ENCODE measurements at regions not wholly inside any gene's neighbourhood (a gene's known extent, or its start where the extent isn't known, plus 50 kb on each side); places are given as distances from the start of the nearest gene placed in this dataset.
"Not testable (repeated sequence)": the region's sequence is repeated elsewhere in the genome, so short reads cannot be mapped to it uniquely, and the experiment has no call there.

DNA sequence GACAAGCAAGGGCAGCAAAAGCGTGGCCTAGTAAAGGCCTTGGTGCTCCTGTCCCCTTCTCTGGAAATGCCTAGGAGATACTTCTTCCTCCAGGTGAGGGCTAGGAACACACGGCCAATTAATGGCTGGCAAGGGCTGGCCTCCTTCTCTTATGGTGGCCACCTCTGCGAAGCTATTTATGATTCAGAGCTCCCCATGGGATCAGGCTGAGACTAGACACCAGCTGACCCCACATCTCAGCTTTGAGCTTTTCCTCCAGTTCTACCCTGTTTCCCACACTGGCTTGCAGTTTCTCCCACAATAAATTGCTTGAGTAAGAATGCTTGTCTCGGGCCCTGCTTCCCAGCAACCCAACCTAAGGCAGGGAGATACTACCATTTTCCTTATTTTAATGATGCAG lies 53.7 kb downstream of the CAMK2N1 start:
- no peak for DNase-seq

DNA sequence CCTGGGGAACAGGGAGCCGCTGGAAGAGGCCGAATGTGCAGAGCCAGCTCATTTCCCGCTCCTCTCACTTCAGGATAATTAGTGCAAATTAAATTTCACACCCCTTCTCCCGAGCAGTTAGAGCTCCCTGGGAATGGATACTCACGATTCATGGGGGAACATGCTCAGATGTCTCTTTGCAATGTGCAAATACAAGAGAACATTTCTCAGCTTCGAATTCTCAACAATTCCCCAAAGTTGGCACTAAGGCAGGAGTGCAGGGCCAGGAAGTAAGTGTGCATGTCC lies 54.9 kb downstream of the CAMK2N1 start:
- DNase-seq: no peak

DNA sequence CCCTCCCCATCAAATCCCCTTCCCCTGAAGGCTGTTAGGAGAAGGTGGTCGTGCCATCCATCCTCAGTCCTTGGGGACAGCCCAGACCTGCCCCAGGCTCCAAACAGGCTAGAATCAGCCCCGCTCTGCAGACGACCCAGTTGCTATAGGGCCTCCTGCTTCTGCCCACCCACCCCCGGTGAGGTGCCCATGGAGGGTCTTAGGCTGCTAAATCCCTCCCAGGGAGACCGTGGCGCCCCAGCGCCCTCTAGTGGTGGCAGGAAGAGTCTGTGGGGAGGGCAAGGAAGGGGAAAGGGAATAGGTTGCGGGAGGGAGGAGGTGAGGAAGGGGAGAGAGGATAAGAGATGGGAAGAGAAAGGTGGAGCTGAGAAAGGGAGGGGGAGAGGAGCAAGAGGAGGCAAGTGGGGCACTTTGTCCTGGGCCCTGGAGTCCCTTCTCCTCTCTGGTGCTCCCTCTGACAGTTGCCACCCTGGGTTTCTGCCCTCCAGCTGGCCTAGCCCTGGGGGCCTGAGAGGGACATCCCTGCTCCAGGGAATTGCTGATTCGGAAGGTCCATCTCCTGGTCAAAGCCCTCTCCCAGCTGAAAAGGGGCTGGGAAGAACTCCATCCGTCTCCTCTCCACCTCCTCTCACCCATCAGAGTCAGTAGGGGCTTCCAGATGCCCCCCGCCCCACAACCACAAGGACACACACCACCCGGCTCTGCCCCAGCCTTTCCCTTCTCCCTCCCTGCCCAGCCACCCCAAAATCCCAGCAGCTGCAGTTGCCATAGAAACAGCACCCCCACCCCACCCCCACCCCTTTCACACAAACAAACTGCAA lies 55.4 kb downstream of the CAMK2N1 start:
- DNase-seq: peak; percentile 42

DNA sequence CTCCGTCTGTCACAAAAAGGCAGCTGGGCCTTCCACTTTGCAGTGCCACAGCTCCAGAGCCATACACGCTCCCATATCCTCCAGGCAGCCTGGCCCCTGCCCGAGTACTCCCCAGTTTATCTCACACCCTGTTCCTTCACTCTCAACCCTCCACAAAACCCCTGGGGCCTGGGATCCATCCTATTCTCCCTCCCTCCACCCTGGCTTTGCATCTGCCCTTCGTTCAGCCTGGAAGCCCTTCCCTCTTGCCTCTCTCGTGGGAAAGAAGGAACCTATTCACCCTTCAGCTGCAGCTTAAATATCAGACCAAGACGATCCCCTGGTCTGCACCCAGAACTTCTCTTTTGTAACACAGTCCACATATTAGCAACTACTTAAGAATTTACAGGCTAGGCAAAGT lies 56.7 kb downstream of the CAMK2N1 start:
- DNase-seq: no peak

DNA sequence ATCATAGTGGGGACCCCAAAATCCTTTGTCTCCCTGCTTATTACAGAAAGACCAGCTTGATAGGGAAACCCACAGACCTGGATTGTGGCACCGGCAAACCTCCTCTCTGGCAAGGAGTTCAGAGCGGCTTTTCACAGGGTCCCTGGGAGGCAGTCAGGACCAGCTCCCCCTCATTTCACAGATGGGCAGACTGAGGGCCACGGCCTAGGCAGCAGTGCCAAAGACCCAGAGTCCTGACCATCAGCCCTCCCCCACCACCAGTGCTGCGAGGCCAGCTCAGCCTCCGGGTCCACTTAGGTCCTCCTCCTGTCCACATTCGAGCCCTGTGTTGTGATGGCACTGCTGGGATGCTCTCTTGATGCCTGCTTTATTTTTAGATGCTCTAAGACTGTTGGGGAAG lies 57.2 kb downstream of the CAMK2N1 start:
- DNase-seq: no peak

DNA sequence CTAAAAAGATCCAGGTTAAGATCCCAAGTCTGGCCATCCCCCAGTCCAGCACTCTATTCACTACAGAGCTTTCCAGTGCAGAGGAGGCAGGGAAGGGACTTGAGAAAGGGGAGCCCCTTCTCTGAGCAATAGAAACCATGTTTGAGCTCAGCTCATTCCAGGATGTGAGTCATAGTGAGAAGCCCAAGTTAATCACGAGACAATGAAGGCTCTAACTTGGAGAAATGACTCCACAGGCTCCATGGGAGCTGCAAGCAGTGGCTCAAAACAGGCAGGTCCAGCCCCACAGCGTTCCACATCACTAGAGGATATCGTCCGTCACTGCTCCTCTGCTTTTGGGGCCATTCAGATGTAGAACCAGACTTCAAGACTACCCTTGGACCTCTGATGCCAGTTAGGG lies 59.1 kb downstream of the CAMK2N1 start:
- no peak for DNase-seq

DNA sequence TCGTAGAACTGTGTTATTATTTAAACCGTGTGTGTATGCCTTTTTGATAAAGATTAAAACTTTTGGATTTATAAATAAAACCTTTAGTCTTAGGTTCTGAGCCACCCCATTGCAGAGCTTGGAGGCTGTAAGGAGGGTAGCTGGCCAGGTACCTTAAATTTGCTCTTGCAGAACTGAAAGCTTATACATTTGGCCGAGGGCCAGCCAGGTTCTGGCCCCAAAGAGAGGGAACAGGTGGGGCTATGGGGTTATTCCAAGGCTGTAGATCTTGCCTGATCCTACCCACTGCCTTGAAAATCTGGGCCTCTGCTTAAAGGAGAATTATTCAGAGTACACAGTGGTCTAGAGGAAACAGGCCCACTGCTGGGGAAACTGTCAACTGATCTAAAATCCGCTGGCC lies 59.6 kb downstream of the CAMK2N1 start:
- DNase-seq: peak; percentile 53

DNA sequence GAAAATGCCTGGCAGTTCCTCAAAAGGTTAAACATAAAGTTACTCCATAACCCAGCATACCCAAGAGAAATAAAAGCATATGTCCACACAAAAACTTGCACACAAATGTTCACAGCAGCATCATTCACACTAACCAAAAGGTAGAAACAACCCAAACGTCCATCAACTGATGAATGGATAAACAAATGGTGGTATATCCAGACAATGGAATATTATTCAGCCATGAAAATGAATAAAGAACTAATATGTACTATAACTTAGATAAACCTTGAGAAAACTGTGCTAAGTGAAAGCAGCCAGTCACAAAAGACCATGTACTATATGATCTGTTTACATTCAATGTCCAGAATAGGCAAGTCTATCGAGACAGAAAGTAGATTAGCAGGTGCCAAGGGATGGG lies 60.4 kb downstream of the CAMK2N1 start:
- no peak for DNase-seq

DNA sequence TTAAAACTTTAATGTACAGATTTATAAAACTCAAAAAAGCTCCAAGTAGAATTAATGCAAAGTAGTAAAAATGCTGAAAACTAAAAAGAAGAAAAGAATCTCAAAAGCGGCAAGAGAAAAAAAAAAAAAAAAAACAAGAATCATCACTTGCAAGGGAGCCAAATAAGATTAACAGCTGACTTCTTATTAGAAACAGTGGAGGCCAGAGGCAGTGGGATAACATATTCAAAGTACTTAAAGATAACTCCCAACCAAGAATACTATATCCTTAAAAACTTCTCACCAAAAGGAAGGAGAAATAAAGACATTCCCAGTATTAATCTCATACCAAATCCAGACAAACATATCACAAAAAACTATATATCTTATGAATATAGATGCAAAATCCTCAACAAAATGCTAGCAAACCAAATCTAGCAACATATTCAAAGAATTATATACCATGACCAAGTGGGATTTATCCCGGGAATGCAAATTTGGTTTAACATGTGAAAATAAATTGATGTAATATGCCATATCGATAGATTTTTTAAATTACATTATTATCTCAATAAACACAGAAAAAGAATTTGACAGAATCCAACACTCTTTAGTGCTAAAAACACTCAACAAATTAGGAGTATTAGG lies 62.7 kb downstream of the CAMK2N1 start:
- peak; percentile 17 for DNase-seq

DNA sequence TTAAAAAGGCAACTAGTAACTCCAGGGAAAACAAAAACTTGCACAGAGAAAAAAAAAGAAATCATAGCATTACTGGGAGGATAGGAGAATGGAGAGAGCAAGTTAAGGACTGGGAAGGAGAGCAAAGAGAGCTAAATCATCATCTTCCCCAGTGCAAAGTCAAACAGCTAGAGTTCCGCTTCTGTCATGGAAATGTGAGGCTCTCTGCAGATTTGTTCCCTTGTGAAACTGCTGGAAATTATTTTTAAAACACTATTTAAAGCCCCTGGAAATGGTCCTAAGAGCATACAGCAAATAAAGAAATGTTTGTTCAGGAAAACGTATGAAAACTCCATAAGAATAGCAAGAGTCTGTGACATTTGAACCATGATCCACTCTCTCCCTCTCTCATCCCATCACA lies 64.6 kb downstream of the CAMK2N1 start:
- DNase-seq: no peak

DNA sequence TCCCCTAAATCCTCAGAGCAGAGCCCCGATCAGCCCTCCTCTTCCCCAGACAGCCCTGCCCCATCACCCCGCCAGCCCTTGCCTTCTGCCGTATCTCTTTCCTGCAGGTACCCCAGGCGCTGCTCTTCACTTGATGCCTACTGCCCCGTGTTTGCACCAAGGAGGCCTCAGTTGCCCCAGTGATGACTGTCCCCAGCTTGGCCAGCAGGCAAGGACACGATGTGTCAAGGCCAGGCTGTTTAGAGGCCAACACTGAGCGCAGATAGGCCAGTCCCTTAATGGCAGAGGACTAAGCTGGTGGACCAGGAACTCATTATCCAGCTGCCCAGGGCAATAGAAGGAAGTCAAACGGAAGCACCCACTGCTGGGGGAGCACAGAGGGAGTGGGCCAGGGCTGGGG lies 68.4 kb downstream of the CAMK2N1 start:
- no peak for DNase-seq

DNA sequence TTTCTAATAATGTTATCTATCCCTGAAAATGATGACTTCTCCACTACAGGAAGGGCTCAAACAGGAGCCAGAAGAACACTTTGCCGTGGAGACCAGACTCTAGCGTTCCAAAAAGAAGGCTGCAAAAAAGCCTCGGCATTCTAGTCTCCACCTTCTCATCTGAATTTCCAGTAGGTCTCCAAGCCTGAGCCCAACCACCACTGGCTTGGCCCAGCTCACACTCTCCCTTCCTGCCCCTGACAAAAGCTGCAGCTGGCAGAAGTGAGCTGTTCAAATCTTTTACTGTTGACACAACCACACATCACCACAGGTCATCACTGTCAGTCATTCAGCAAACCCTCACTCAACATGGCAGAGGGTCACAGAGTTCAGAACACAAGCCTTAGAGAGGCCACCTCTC lies 69.3 kb downstream of the CAMK2N1 start:
- DNase-seq: no peak

DNA sequence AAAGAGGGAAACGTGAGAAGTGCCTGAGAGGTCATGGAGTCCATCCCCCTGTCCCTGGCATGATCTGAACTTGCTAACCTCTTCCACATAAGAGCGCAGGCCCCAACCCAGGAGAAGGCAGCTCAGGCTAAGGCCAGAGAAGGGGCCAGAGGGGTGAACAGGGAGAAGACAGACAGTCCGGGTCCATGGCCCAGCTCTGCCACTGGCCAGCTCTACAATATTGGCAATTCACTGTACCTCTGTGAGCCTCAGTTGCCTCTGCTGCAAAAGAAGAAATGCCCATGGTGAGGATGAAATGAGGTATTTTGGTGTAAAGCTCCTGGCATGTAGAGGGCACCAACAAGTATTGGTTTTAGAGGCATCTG lies 72.3 kb downstream of the CAMK2N1 start:
- DNase-seq: no peak

DNA sequence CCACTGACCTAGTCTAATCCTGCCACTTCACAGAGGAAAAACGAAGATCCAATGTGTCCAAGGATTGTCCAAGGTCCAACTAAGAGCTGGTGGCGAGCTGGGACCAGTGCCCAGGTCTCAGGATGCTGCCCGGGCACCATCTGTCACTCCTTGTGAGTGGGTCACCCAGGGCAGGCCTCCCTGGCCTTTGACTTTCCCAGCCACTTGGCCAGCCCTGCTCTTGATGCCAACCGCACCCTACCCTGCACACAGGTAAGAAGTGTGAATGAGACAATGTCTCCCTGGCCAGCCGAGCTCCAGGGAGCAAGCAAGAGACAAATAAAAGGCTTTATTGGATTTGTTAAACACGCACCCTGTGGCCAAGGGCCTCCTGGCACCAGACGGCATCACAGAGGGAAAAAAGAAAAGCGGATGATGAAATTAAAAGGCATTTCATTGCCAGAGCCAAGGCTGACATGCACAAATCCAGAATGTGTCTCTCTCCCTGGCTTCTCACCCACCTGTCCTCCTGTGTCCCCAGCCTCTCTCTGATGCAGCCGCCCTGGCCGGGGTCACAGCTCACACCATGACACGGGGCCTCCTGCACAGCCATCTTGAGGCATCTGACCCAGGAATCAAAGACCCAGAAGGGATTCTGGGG lies 72.8 kb downstream of the CAMK2N1 start:
- DNase-seq: no peak

DNA sequence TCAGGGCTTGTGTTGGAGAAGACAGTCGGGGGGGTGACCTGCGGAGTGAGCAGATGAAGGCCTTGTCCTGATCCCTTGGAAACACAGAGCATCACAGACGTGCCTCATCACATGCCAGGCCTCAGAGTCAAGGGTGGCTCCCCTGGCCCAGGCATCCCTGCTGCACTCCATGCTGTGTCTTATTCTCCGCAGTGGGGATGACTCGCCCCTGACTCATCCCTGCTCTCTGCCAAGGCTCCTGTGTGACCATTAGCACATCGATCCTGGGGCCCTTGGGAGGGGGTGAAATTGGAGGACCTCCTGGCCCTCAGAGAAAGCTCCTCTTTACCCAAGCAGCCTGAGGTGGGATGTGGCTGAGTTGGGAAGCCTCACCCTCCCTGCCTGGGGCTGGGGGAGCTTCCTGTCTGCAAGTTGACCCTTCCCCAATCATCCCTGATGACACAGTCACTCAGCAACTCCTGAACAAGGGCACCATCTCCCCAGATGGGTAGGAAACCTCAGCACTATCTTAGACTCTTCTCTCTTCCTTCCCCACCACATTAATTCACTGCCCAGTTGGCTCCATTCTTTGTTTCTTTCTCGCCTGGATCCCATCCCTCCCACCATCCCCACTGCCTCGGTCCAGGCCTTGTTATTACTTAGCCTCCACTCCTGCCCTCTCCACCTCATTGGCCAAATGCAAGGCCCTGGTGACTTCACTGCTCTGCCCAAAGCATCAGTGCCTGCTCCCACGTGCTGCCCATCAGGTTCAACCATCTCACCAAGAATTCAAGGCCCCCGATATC lies 74.6 kb downstream of the CAMK2N1 start:
- DNase-seq: no peak

DNA sequence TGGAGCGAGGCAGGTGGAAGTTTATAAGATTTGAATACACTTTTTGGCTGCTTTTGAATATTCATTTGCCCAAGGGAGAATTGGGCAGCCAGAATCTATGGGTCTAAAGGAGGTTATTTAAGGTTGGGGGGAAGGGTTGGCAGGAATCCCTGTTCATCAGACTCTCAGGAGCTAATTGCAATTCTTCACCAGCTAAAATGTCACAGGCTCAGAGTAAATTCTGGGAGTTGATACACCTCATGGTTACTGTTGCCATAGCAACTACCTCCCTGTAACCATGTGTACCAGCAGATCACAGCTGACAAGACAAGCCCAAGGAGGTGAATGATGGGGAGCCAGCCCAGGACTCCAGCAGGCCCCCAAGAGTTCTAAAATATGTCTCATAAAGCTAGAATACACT lies 75.5 kb downstream of the CAMK2N1 start:
- DNase-seq: peak; percentile 35

DNA sequence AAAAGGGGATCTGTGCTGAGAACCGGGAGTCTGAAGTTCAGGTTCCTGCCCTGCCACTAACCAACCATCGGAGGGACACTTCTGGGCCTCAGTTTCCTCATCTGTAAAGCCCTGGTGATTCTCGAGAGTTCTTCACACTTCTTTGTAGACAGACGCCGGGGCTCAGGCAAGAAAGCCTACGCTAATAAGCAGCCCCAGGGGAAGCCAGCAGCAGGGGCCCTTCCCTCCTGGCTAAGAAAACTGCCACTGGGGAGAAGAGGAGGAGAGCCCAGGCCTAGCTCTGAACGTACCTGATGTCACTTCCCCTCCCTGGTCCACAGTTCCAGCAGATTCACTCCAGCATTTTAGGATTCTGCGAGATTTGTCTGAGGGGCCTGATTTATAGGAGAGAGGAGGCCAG lies 76.0 kb downstream of the CAMK2N1 start:
- DNase-seq: no peak

DNA sequence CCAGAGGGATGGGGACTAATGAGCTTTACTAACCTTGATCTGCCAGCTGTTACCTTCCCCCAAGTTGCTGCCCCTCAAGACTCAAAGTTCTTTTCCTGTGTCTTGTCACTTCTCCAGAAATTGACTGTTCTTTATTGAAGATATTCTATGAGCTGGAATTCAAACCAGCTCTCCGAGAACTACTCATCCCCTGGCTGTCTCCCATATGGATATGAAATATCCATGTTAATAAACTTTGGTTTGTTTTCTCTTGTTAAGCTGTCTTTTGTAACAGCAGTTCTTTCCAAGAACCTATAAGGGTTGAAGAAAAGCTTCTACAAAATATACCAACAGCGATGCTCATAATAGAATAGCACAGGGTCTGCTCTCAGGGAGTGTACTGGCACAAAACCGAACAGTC lies 77.0 kb downstream of the CAMK2N1 start:
- no peak for DNase-seq

DNA sequence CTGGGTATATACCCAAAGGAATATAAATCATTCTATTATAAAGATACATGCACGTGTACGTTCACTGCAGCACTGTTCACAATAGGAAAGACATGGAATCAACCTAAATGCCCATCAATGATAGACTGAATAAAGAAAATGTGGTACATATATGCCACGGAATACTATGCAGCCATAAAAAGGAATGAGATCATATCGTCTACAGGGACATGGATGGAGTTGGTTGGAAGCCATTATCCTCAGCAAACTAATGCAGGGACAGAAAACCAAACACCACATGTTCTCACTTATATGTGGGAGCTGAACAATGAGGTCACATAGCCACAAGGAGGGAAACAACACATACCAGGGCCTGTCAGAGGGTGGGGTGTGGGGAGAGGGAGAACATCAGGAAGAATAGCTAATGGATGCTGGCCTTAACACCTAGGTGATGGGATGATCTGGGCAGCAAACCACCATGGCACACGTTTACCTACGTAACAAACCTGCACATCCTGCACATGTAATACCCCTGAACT lies 77.8 kb downstream of the CAMK2N1 start:
- DNase-seq: not testable (repeated sequence)

DNA sequence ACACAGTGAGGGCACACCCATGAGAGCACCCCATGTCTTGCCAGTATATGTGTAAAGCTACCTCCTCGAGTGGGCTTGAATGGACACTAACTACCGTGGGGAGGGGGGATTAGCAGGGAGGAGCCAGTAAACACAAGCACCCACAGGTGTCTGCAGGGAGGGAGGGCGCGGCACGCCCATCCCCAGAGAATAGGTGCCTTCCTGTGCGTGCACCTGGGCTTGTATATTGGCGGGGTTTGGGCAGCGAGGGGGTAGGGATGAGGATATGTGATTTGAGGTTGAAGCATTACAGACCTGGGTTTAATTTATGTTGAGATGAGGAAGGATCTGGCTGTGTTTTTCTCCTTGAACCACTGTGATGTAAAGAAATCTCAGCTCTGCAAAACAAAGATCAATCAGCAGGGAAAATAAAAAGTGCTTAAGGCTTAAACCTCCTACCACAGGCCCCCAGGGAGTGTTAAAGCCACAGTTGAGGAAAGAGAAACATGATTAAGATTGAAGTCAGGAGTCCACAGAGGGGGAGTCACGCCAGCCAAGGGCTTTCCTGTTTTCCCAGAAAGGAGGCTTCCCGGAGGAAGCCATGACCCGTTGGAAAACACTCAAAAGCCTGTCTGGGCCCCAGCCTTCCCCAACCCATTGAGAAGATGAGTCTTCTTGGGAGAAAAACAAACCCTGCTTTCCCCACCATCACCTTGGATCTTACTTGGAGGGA lies 80.0 kb downstream of the CAMK2N1 start:
- DNase-seq: peak; percentile 14

DNA sequence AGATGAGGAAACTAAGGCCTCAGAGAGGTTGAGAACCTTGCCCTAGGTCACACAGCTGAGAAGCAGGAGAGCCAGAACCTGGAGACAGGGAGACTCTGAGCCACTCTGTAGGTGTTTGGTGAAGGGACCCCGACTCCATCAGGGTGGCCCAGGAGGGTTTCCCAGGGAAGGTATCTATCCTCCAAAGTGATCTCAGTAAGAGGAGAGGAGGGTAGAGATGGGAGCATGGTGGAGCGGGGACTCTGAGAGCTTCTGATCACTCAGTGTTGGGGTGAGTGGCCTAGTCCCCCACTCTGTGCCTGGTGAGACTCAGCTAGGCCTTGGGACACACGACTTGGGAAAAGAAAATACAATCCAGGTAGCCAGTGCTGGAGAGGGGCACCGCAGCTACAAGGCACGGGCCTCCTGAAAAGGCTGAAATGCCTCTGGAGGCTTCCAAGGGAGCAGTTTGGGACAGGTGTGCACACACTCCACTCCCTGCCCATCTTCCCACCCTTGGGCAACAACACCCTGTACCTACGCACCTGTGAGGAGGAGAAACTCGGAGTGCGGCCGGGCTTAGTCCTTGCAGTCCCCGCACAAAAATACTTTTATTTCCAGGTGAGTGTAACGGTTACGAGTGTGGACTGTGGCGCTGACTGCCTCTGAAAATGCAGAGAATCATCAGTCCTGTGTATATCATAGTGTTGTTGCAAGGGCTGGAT lies 80.8 kb downstream of the CAMK2N1 start:
- DNase-seq: no peak
